H9 (cell line): ENCODE measurements at regions not wholly inside any gene's neighbourhood (a gene's known extent, or its start where the extent isn't known, plus 50 kb on each side); places are given as distances from the start of the nearest gene placed in this dataset.
"Not testable (repeated sequence)": the region's sequence is repeated elsewhere in the genome, so short reads cannot be mapped to it uniquely, and the experiment has no call there.

Experiments
- DNase-seq: peaks from one replicate; pipeline ENCODE4 v3.0.0-alpha.2; 2017
- H2AFZ ChIP-seq: one replicate; pipeline ENCODE4 v1.6.1; 2013; ENCODE audit warnings: mild to moderate bottlenecking, low read length, control low read depth, moderate library complexity
- H2AK5ac ChIP-seq: 2 replicates; pipeline ENCODE4 v1.6.1; 2013; ENCODE audit warnings: low read length, control low read depth, mixed read lengths; ENCODE audit not compliant: insufficient read length
- H2BK120ac ChIP-seq: one replicate; pipeline ENCODE4 v1.6.1; 2013; ENCODE audit warnings: low read depth, mild to moderate bottlenecking, low read length, control low read depth, inconsistent platforms; ENCODE audit not compliant: poor library complexity, severe bottlenecking
- H2BK12ac ChIP-seq: 2 replicates; pipeline ENCODE4 v1.6.1; 2013; ENCODE audit warnings: low read length, control low read depth, mixed read lengths, low read depth; ENCODE audit not compliant: insufficient read length
- H2BK15ac ChIP-seq: 2 replicates; pipeline ENCODE4 v1.6.1; 2013; ENCODE audit warnings: low read depth, low read length, control low read depth
- H2BK20ac ChIP-seq: one replicate; pipeline ENCODE4 v1.6.1; 2013; ENCODE audit warnings: low read depth, mild to moderate bottlenecking, low read length, control low read depth, inconsistent platforms; ENCODE audit not compliant: poor library complexity, severe bottlenecking
- H2BK5ac ChIP-seq: 2 replicates; pipeline ENCODE4 v1.6.1; 2013; ENCODE audit warnings: low read length, control low read depth, mixed read lengths; ENCODE audit not compliant: insufficient read length
- H3K14ac ChIP-seq: 2 replicates; pipeline ENCODE4 v1.6.1; 2013; ENCODE audit warnings: low read length, control low read depth; ENCODE audit not compliant: insufficient read depth
- H3K18ac ChIP-seq: 2 replicates; pipeline ENCODE4 v1.6.1; 2013; ENCODE audit warnings: low read depth, mild to moderate bottlenecking, mixed read lengths, low read length, control low read depth; ENCODE audit not compliant: insufficient read length
- H3K23ac ChIP-seq: 2 replicates; pipeline ENCODE4 v1.6.1; 2013; ENCODE audit warnings: low read length, control low read depth, mixed read lengths, low read depth; ENCODE audit not compliant: insufficient read length
- H3K23me2 ChIP-seq: 2 replicates; pipeline ENCODE4 v1.6.1; 2013; ENCODE audit warnings: low read depth, mild to moderate bottlenecking, mixed read lengths, low read length, control low read depth; ENCODE audit not compliant: insufficient read length, poor library complexity, severe bottlenecking
- H3K27ac ChIP-seq: 2 replicates; pipeline ENCODE4 v1.5.1; 2013; ENCODE audit warnings: low read length, control low read depth, mixed read lengths, low read depth; ENCODE audit not compliant: insufficient read length
- H3K27me3 ChIP-seq: 2 replicates; pipeline ENCODE4 v1.6.1; 2013; ENCODE audit warnings: low read length, control low read depth, inconsistent platforms; ENCODE audit not compliant: insufficient read depth
- H3K4ac ChIP-seq: 2 replicates; pipeline ENCODE4 v1.6.1; 2013; ENCODE audit warnings: low read depth, mild to moderate bottlenecking, control low read depth, inconsistent platforms, low read length, moderate library complexity
- H3K4me1 ChIP-seq: 2 replicates; pipeline ENCODE4 v1.6.1; 2013; ENCODE audit warnings: low read length, control low read depth, inconsistent platforms; ENCODE audit not compliant: insufficient read depth
- H3K4me2 ChIP-seq: 2 replicates; pipeline ENCODE4 v1.6.1; 2013; ENCODE audit warnings: low read length, control low read depth, mixed read lengths; ENCODE audit not compliant: insufficient read length, insufficient read depth
- H3K56ac ChIP-seq: 2 replicates; pipeline ENCODE4 v1.6.1; 2013; ENCODE audit warnings: low read depth, mild to moderate bottlenecking, mixed read lengths, low read length, control low read depth; ENCODE audit not compliant: insufficient read length
- H3K79me1 ChIP-seq: 2 replicates; pipeline ENCODE4 v1.6.1; 2013; ENCODE audit warnings: low read depth, mild to moderate bottlenecking, moderate library complexity, low read length, control low read depth, inconsistent platforms; ENCODE audit not compliant: insufficient read depth, poor library complexity, severe bottlenecking
- H3K79me2 ChIP-seq: 2 replicates; pipeline ENCODE4 v1.6.1; 2013; ENCODE audit warnings: low read length, control low read depth, inconsistent platforms; ENCODE audit not compliant: insufficient read depth
- H3K9ac ChIP-seq: 2 replicates; pipeline ENCODE4 v1.6.1; 2013; ENCODE audit warnings: low read length, control low read depth, mixed read lengths; ENCODE audit not compliant: insufficient read length; ENCODE audit errors: extremely low read depth
- H3K9me3 ChIP-seq: one replicate; pipeline ENCODE4 v1.6.1; 2013; ENCODE audit warnings: low read depth, low read length, inconsistent platforms; ENCODE audit not compliant: control insufficient read depth
- H3T11ph ChIP-seq: one replicate; pipeline ENCODE4 v1.6.1; 2013; ENCODE audit warnings: mild to moderate bottlenecking, low read length, control low read depth, inconsistent platforms
- H4K20me1 ChIP-seq: one replicate; pipeline ENCODE4 v1.6.1; 2013; ENCODE audit not compliant: control insufficient read depth, insufficient read length, insufficient read depth
- H4K5ac ChIP-seq: 2 replicates; pipeline ENCODE4 v1.6.1; 2013; ENCODE audit warnings: low read depth, mild to moderate bottlenecking, mixed read lengths, low read length, control low read depth; ENCODE audit not compliant: insufficient read length
- H4K8ac ChIP-seq: replicated peaks from 2 replicates; pipeline ENCODE4 v1.6.1; 2013; ENCODE audit warnings: low read length, control low read depth, mixed read lengths, low read depth; ENCODE audit not compliant: insufficient read length
- H4K91ac ChIP-seq: 2 replicates; pipeline ENCODE4 v1.6.1; 2013; ENCODE audit warnings: low read depth, mild to moderate bottlenecking, moderate library complexity, mixed read lengths, low read length, control low read depth; ENCODE audit not compliant: insufficient read length
- H3K27ac Mint-ChIP-seq, 3 experiments: 2 replicates in 2 of 3; 3 replicates in 1 of 3; pipeline ENCODE4 v1.8.0; 2020 to 2021; ENCODE audit warnings: mixed read lengths in 3 of 3, mild to moderate bottlenecking in 1 of 3, moderate library complexity in 1 of 3
- H3K27me3 Mint-ChIP-seq: 2 replicates; pipeline ENCODE4 v1.8.0; 2021; ENCODE audit warnings: low read depth, mild to moderate bottlenecking, moderate library complexity, mixed read lengths
- H3K36me3 Mint-ChIP-seq, 3 experiments: 2 replicates in 2 of 3; 3 replicates in 1 of 3; pipeline ENCODE4 v1.8.0; 2020 to 2021; ENCODE audit warnings: low read depth in 3 of 3, mixed read lengths in 3 of 3; ENCODE audit not compliant: insufficient read depth in 1 of 3
- H3K4me1 Mint-ChIP-seq, 2 experiments: 2 replicates each; pipeline ENCODE4 v1.8.0; 2020; ENCODE audit warnings: mixed read lengths in 2 of 2
- H3K4me3 Mint-ChIP-seq, 2 experiments: 2 replicates in 1 of 2; 3 replicates in 1 of 2; pipeline ENCODE4 v1.8.0; 2020 to 2021; ENCODE audit warnings: mild to moderate bottlenecking in 2 of 2, mixed read lengths in 2 of 2, moderate library complexity in 1 of 2
- H3K9me3 Mint-ChIP-seq, 2 experiments: 2 replicates in 1 of 2; 3 replicates in 1 of 2; pipeline ENCODE4 v1.8.0; 2020; ENCODE audit warnings: mild to moderate bottlenecking in 2 of 2, mixed read lengths in 2 of 2, moderate library complexity in 1 of 2
- CTCF ChIP-seq: fragments of 200-600 bp; sonication (generic); conservative IDR thresholded peaks from 3 replicates; pipeline ENCODE4 v1.8.0; 2021; ENCODE audit warnings: antibody characterized with exemption, mild to moderate bottlenecking
- WGBS: extraction: QIAGEN DNeasy Blood & Tissue Kit; methylation state at CpG from one replicate; pipeline ENCODE4 v1.1.7; 2013; ENCODE audit warnings: missing lambda C conversion rate, low lambda C conversion rate, mixed read lengths; ENCODE audit not compliant: insufficient read length; ENCODE audit errors: extremely low coverage; 5-methylcytosine and 5-hydroxymethylcytosine counted together

GRCh38 chr2:174673440-174673839, 75.8 kb upstream of the WIPF1 start:
- H3K27ac Mint-ChIP-seq, result no peak overlapping the region
- Histone ChIP-seq H2BK5ac (no peak overlapping the region), H3K27ac (no peak overlapping the region), H4K5ac (no peak overlapping the region), H3K23me2 (no peaks in the 10 kb centered on the region), H3K9ac (no peak overlapping the region), H2BK12ac (no peak overlapping the region), H3K9me3 (peaks cover 15% of the 10 kb centered on the region), H3K23ac (no peak overlapping the region), H2BK15ac (no peak overlapping the region), H2AK5ac (no peak overlapping the region), H3K18ac (no peak overlapping the region), H3K27me3 (no peaks in the 10 kb centered on the region), H3T11ph (no peak overlapping the region), H4K20me1 (no peaks in the 10 kb centered on the region), H3K4me1 (no peaks in the 10 kb centered on the region), H3K4me2 (no peak overlapping the region), H2BK20ac (no peak overlapping the region), H2BK120ac (no peak overlapping the region), H3K14ac (no peak overlapping the region), H3K56ac (no peak overlapping the region), H2AFZ (no peak overlapping the region), H3K79me1 (no peaks in the 10 kb centered on the region), H3K79me2 (no peaks in the 10 kb centered on the region), H3K4ac (no peak overlapping the region), H4K8ac (no peak overlapping the region), H4K91ac (no peak overlapping the region)
- no peak overlapping the region for H3K4me3 Mint-ChIP-seq
- peaks cover 2% of the 10 kb centered on the region for H3K27me3 Mint-ChIP-seq
- no peak for DNase-seq
- no CpG with 5 or more reads among the region's 7 CpGs for WGBS
- peaks cover 0 to 3% of the 10 kb centered on the region in 2 experiments; a peak in 1 of 4 replicates for H3K4me1 Mint-ChIP-seq
- peaks cover 19 to 22% of the 10 kb centered on the region in 2 experiments for H3K9me3 Mint-ChIP-seq
- no peak for TF ChIP-seq CTCF
- peaks cover 14 to 26% (median 24%) of the 10 kb centered on the region in 3 experiments for H3K36me3 Mint-ChIP-seq

GRCh38 chr2:174671532-174671931, 73.9 kb upstream of the WIPF1 start:
- not testable (repeated sequence) for H4K91ac ChIP-seq, H2AK5ac ChIP-seq, H3K23ac ChIP-seq, H4K20me1 ChIP-seq, H3K14ac ChIP-seq, H3K4me3 Mint-ChIP-seq, H3K4me1 ChIP-seq, H3K4ac ChIP-seq, H3T11ph ChIP-seq, H3K23me2 ChIP-seq, H2BK120ac ChIP-seq, H3K18ac ChIP-seq, H2BK12ac ChIP-seq, H2BK20ac ChIP-seq, H3K27me3 Mint-ChIP-seq, H3K9ac ChIP-seq, H3K27me3 ChIP-seq, DNase-seq, H3K79me2 ChIP-seq, H2BK5ac ChIP-seq, H4K8ac ChIP-seq, H3K27ac ChIP-seq, H3K79me1 ChIP-seq, H3K4me2 ChIP-seq, H3K56ac ChIP-seq, H4K5ac ChIP-seq, H2BK15ac ChIP-seq, H2AFZ ChIP-seq, H3K27ac Mint-ChIP-seq
- Mint-ChIP-seq H3K36me3 (peaks cover 14 to 26% (median 24%) of the 10 kb centered on the region in 3 experiments), H3K4me1 (peaks cover 13 to 22% of the 10 kb centered on the region in 2 experiments), H3K9me3 (peaks cover 19 to 22% of the 10 kb centered on the region in 2 experiments)
- H3K9me3 ChIP-seq, result peaks cover 15% of the 10 kb centered on the region
- WGBS, result no CpG with 5 or more reads among the region's 10 CpGs
